ENCODE measurements at regions not wholly inside any gene's neighbourhood (a gene's known extent, or its start where the extent isn't known, plus 50 kb on each side); places are given as distances from the start of the nearest gene placed in this dataset.
"Not testable (repeated sequence)": the region's sequence is repeated elsewhere in the genome, so short reads cannot be mapped to it uniquely, and the experiment has no call there.

GRCh38 chr10:2618690-2619089 lies 448.7 kb upstream of the PFKP start:
- DNase-seq = no peak

GRCh38 chr10:2616215-2616614 lies 451.1 kb upstream of the PFKP start:
- no peak for DNase-seq

DNA sequence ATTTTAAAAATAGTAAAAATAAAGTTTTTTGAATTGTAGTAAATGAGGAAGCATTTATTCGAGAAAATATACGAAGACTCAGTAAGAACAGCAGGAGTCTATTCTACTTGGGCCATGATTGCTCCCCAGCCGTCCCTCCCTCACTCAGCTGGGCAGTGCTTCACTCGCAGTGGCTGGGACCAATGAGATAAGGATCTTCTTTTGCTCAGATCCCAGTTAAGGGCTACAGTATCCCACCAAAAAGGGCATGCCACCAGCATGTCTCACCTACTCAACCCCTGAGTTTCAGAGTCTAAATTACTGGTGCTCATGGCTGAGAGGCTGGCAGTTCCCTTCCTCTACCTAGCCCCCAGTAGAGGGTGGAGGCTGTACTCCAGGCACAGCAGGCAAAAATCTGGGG lies 455.7 kb upstream of the PFKP start:
- no peak for DNase-seq

DNA sequence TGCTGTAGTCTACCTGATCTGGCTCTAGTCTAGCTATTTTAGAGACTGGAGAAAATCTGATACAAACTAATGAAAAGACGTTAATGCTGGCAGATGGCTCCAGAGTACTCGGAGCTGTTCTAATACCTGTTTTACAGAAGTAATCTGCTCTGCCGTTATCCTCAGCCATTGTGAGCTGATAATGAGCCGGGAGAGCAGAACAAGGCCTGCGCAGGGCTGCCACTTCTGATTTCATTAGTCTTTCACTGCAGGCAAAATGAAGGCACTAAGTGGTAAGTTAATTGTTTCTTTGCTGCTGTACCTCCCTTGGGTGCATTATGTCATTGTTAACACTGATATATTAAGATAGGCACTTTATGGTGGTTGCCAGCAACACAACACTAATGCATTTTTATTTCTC lies 456.4 kb upstream of the PFKP start:
- DNase-seq = no peak

DNA sequence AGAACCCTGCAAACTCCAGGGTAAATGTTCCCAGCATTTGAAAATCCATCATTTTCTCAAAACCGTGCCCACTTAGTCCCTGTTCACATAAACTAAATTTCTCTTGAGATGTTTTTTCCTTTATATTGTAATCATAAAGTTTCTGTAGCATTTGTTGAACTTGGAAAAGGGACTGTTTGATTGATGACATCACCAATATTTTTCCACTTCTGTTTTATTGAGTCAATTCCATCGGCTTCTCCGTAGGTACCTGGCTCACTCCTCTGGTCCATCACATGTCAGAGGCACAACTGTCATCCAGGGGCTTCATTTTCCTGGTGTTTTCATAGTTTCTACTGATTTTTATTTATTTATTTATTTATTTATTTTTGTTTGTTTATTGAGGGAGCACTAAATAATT lies 462.5 kb upstream of the PFKP start:
- DNase-seq = no peak

DNA sequence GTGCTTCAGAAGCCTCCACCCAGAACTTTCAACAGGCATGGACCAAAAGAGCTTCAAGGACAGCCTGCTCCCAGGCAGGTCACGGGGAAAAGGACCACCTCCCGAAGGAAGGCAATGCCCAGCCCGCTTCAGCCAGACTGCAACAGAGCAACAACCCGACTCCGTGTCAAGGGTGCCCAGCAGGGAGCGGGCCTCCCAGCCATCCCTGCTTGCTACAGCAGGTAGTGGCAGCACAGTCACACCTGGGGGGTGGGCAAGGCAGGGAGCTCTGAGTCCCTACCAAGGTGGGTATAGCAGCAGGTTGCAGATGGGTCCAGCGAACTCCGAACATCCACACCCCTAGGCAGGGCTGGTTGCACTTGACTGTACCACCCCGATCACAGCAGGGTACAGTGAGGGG lies 467.8 kb upstream of the PFKP start:
- DNase-seq = no peak

DNA sequence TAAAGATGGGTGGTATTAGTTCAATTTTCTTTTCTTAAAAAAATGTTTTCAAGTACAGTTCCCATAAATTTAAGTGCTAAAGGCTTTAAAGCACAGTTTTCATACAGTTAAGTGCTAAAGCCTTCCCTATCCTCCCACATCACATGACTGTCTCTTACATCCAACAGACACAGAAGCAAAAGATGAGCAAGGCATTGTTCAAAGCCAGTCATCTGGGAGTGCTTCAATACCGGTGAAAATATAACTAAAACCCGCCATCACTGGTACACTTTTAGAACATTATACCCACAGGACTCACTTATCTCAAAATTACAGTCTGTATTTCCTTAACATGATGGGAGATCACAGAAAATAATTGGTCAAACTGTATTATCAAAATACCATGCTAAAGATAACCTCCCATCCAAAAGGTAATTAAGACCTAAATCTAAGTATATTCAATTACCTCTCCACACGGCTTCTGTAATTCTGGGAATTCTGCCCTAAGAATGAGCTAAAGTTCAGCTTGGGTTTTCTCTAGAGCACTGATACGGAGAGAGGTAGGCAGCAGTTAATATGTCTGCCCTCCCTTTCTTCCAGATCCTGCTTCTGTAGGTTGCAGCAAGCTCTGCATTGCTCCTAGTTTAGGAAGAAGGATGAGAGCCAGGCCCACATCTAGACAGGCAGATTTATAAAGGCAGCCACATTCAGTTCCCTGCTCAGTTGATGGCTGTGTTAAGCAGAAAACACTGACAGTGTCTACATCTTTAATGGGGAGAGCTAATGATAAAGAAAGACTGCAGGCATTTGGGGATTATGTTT lies 474.8 kb upstream of the PFKP start:
- DNase-seq = no peak

GRCh38 chr10:2589196-2589595 lies 478.2 kb upstream of the PFKP start:
- DNase-seq = no peak

- no peak for DNase-seq
Measured at GRCh38 chr10:2584385-2584784, 483.0 kb upstream of the PFKP start.

GRCh38 chr10:2576892-2577291 lies 490.5 kb upstream of the PFKP start:
- DNase-seq = no peak

GRCh38 chr10:2575460-2575859 lies 491.9 kb upstream of the PFKP start:
- no peak for DNase-seq

DNA sequence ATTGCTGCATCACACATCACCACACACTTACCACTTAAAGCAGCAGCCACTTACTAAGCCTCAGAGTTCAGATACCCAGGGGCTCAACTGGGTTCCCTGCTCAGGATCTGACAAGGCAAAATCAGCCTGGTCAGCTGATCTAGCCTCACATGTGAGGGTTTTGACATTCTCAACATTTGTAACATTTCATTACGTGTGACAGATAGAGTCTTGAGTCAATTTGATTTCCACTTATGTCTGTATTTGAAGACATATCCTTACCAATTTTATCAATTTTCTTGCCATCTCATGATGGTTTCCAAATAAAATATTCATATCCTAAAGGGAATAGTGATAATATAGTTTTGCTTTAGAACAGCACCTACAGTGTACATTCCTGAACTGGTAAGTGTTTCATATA lies 494.7 kb upstream of the PFKP start:
- no peak for DNase-seq

- DNase-seq = no peak
Measured at GRCh38 chr10:2556883-2557282, 510.5 kb upstream of the PFKP start.

GRCh38 chr10:2548071-2548470 lies 519.3 kb upstream of the PFKP start:
- DNase-seq = no peak

- DNase-seq = no peak
Measured at GRCh38 chr10:2547606-2548005, 519.7 kb upstream of the PFKP start.

GRCh38 chr10:2546894-2547293 lies 520.5 kb upstream of the PFKP start:
- DNase-seq = not testable (repeated sequence)

DNA sequence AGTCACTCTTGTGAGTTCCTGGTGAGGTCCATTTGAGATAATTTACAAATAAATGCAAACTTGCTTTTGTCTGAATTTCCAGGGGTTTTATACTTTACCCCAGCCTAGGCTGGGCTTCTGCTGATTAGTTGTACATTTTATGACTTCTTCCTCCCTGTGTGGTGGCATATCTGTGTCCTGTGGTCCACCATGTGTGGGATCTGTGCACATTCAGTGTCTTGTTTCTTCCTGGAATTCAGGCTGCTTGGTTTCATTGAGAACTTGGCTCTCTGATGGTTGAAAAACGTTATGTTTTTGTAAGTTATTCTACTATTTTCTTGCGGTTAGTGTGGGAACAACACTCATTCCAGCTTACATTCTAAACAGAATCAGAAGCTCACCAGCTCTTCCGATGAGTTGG lies 523.4 kb upstream of the PFKP start:
- DNase-seq = no peak

- no peak for DNase-seq
Measured at GRCh38 chr10:2543142-2543886, 524.0 kb upstream of the PFKP start.

DNA sequence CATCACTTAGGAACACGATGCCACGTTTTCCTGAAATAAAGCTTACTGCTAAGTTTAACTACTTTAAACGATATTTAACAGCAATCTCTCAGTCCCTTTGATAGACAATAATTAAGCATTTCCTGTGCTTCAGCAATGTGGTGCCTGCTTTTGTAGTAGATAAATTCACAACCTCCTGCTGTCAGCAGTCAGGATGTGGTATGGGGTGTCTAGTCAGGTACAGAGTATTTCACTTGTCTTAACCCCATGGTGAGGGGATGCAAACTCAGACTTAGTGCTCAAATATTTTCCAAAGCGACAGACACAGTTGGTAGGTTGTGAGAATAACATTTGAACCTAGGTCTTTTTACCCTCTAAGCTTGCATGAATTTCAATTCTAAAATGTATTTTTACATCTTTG lies 526.2 kb upstream of the PFKP start:
- DNase-seq = no peak

DNA sequence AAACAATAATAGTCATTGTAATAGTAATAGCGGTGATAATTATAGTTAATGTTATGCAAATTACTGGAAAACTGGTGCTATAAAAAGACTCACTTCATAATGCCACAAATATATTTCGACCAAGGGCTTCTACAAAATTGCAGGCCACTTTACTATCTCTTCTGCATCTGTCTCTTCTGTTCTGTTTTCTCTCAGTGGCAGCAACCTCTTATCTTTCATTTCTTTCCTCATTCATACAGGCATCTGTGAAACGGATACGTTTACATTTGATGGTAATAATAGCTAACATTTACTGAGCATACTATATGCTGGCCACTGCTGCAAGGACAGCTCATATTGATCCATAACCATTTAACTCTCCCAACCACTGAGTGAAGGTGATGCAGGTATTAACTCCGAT lies 537.4 kb upstream of the PFKP start:
- DNase-seq = no peak

DNA sequence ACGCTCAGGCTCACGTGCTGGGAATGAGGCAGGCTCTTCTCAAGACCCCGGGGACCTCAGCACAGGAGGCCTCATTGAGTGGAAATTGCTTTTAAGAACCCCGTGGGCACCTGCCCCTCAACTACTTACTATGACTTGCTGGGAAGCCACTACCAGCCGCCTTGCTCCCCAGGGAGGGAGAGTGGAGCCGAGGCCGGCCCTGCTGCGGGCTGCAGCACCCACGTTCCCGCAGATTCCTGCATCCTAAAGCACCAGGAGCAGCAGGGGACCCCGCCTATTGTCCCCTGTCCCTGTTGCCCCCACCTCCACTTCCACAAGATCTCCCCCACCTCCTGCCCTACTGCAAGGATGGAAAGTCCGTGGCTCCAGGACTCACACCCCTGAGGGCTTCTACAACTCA lies 541.6 kb upstream of the PFKP start:
- DNase-seq = no peak

DNA sequence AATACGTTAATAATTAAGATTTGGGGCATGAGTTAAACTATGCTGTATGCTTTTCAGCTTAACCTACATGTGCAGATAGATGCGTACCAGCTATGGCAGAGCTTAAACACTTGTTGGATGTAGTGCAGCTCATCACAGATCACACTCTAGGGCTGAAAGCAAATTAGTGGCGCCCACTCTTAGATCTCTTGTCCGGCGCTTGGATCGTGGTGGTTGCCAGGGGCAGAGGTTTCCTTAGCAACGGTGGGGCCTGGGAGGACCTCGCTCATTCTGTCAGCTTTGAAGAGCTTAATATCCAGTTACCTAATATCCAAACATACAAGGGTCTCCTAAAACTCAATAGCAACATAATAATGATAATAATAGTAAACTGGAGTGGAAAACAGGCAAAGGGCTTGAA lies 548.2 kb upstream of the PFKP start:
- no peak for DNase-seq

DNA sequence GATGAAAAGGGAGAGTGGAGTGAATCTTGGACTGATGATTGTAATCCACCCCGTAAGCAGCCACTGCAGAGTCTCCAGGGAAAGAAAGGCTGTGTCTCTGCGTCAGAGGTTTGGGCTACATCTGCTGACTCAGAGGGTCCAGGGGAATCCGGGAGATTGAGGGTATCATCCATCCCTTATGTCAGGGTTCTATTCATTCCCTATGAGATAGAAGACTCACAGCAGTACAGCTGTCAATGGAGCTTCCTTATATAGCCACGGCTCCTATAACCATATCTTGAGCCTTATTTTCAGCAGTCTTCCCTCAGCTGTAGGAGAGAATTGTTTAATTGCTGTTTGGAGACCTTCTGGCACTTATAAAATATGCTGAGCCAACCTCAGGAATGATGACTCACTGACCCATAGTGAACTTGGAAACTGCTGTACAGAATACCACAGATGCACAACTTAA lies 558.2 kb upstream of the PFKP start:
- DNase-seq = no peak

GRCh38 chr10:2501366-2501940 lies 565.9 kb upstream of the PFKP start:
- not testable (repeated sequence) for DNase-seq

All from stimulated activated CD4-positive, alpha-beta T cell treated with anti-CD3 and anti-CD28 coated beads, Interleukin-12 subunit alpha, Interleukin-12 subunit beta, amount 100 ng/mL, for 4 hours (primary cell).